ENCODE measurements at regions not wholly inside any gene's neighbourhood (a gene's known extent, or its start where the extent isn't known, plus 50 kb on each side); places are given as distances from the start of the nearest gene placed in this dataset.

DNA sequence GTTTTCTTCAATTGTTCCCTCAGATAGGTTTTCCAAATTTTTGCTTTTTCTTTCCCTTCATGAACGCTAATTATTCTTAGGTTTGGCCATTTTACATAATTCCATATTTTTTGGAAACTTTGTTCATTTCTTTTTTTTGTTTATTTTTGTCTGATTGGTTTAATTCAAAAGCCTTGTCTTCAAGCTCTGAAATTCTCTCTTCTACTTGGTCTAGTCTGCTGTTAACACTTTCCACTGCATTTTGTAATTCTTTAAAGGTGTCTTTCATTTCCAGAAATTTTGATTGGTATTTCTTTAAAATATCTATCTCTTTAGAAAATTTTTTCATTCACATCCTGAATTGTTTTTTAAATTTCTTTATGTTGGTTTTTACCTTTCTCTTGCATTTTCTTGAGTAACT lies 63.9 kb upstream of the VLDLR start:
- H3K27me3 ChIP-seq (ENCODE audit: control insufficient read depth in 1 of 2, insufficient read depth in 2 of 2, low read length in 2 of 2), result peaks cover 0 to 6% of the 10 kb centered on the region in 2 experiments

DNA sequence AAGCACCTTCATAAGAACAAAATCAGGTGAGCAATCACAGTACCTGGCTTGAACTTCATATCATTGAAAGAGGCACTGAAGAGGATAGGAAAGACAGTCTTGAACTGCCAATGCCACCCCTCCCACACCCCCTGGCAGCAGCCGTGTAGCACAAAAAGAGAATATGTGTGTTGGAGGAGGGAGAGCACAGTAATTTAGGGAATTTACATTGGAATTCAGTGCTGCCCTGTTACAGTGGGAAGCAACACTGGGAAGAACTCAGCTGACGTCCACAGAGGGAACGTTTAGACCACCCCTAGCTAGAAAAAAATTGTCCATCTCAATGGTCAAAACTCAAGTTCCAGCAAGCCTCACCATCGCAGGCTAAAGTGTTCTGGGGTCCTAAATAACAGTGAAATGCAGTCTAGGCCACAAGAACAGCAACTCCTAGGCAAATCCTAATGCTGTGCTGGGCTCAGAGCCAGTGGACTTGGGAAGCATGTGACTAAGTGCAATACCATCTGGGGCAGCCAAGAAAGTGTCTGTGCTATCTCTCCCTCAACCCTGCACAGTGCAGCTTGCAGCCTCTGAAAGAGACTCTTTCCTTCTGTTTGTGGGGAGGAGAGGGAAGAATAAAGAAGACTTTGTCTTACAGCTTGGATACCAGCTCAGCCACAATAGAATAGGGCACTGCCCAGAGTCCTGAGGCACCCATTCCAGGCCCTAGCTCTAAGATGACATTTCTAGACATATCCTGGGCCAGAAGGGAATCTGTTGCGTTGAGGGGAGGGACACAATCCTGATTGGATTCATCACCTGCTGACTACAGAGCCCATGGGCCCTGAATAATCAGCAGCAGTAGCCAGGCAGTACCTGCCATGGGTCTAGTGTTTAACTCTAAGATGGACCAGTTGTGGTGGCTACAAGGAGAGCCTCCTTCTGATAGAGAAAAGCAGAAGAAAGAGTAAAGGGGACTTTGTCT lies 62.1 kb upstream of the VLDLR start:
- H3K36me3 Mint-ChIP-seq (ENCODE audit: low read depth), result no peaks in the 10 kb centered on the region

More for the DNA sequence above, 63.9 kb upstream of the VLDLR start:
- ATAC-seq (ENCODE audit: poor library complexity), result no peak
- no peak overlapping the region for H3K4me3 Mint-ChIP-seq
- no peaks in the 10 kb centered on the region for H3K9me3 ChIP-seq (ENCODE audit: control insufficient read depth in 1 of 2, insufficient read depth in 1 of 2, low read length in 2 of 2)
- H3K27ac ChIP-seq (ENCODE audit: low read depth in 1 of 2, low read length in 2 of 2), result no peak overlapping the region
- H3K27me3 Mint-ChIP-seq, result peaks cover 4% of the 10 kb centered on the region
- no peaks in the 10 kb centered on the region for H3K36me3 ChIP-seq (ENCODE audit: insufficient read depth, low read length)
- no peak for DNase-seq
- no peaks in the 10 kb centered on the region for H3K4me1 ChIP-seq (ENCODE audit: insufficient read depth, low read length)
- no peak overlapping the region for H3K4me3 ChIP-seq (ENCODE audit: low read length)
- H3K27ac Mint-ChIP-seq, result no peak overlapping the region
- intact Hi-C loops (cut with DNase I, micrococcal nuclease), result no loop called here
- H3K36me3 Mint-ChIP-seq (ENCODE audit: low read depth), result no peaks in the 10 kb centered on the region
- peaks cover 14% of the 10 kb centered on the region for H3K9me3 Mint-ChIP-seq
- CTCF ChIA-PET, result no interaction called here
- POLR2A ChIA-PET, result no interaction called here
- H3K4me1 Mint-ChIP-seq (ENCODE audit: low read depth), result no peaks in the 10 kb centered on the region
- no peak for TF ChIP-seq CTCF (IDR thresholded peaks at IDR 0.05)

GRCh38 chr9:2560180-2560579 lies 61.4 kb upstream of the VLDLR start:
- no peaks in the 10 kb centered on the region for H3K4me1 Mint-ChIP-seq (ENCODE audit: low read depth)
- ChIA-PET CTCF (no interaction called here), POLR2A (no interaction called here)

More for the DNA sequence above, 62.1 kb upstream of the VLDLR start:
- Histone ChIP-seq H3K4me1 (ENCODE audit: insufficient read depth, low read length) (no peaks in the 10 kb centered on the region), H3K4me3 (ENCODE audit: low read length) (no peak overlapping the region), H3K9me3 (ENCODE audit: control insufficient read depth in 1 of 2, insufficient read depth in 1 of 2, low read length in 2 of 2) (no peaks in the 10 kb centered on the region), H3K27me3 (ENCODE audit: control insufficient read depth in 1 of 2, insufficient read depth in 2 of 2, low read length in 2 of 2) (peaks cover 0 to 6% of the 10 kb centered on the region in 2 experiments), H3K27ac (ENCODE audit: low read depth in 1 of 2, low read length in 2 of 2) (no peak overlapping the region), H3K36me3 (ENCODE audit: insufficient read depth, low read length) (no peaks in the 10 kb centered on the region)
- intact Hi-C loops (cut with DNase I, micrococcal nuclease), result no loop called here
- DNase-seq (no peak), ATAC-seq (ENCODE audit: poor library complexity) (no peak)
- H3K4me1 Mint-ChIP-seq (ENCODE audit: low read depth), result no peaks in the 10 kb centered on the region
- POLR2A ChIA-PET, result no interaction called here
- CTCF ChIA-PET, result no interaction called here
- peaks cover 14% of the 10 kb centered on the region for H3K9me3 Mint-ChIP-seq
- no peak overlapping the region for H3K4me3 Mint-ChIP-seq
- peaks cover 2% of the 10 kb centered on the region for H3K27me3 Mint-ChIP-seq
- TF ChIP-seq CTCF (IDR thresholded peaks at IDR 0.05), result no peak
- no peak overlapping the region for H3K27ac Mint-ChIP-seq

More at GRCh38 chr9:2560180-2560579, 61.4 kb upstream of the VLDLR start:
- no peak overlapping the region for H3K27ac ChIP-seq (ENCODE audit: low read depth in 1 of 2, low read length in 2 of 2)
- no peaks in the 10 kb centered on the region for H3K36me3 ChIP-seq (ENCODE audit: insufficient read depth, low read length)
- intact Hi-C loops (cut with DNase I, micrococcal nuclease), result no loop called here
- H3K4me1 ChIP-seq (ENCODE audit: insufficient read depth, low read length), result no peaks in the 10 kb centered on the region
- Mint-ChIP-seq H3K36me3 (ENCODE audit: low read depth) (no peaks in the 10 kb centered on the region), H3K27ac (no peak overlapping the region), H3K27me3 (no peaks in the 10 kb centered on the region), H3K9me3 (peaks cover 14% of the 10 kb centered on the region), H3K4me3 (no peak overlapping the region)
- DNase-seq (no peak), ATAC-seq (ENCODE audit: poor library complexity) (no peak)
- H3K4me3 ChIP-seq (ENCODE audit: low read length), result no peak overlapping the region
- peaks cover 0 to 6% of the 10 kb centered on the region in 2 experiments for H3K27me3 ChIP-seq (ENCODE audit: control insufficient read depth in 1 of 2, insufficient read depth in 2 of 2, low read length in 2 of 2)
- H3K9me3 ChIP-seq (ENCODE audit: control insufficient read depth in 1 of 2, insufficient read depth in 1 of 2, low read length in 2 of 2), result no peaks in the 10 kb centered on the region
- no peak for TF ChIP-seq CTCF (IDR thresholded peaks at IDR 0.05)

Data from CD4-positive, alpha-beta T cell (primary cell).